LNCAP (cell line): ENCODE measurements at regions not wholly inside any gene's neighbourhood (a gene's known extent, or its start where the extent isn't known, plus 50 kb on each side); places are given as distances from the start of the nearest gene placed in this dataset.
A peak's percentile ranks its signal among the peaks of the same experiment; 100 is the strongest.

Experiments
- TF ChIP-seq, protein P1 (sequence below): fragments of 450-650 bp; IDR thresholded peaks from 2 replicates; pipeline ENCODE4 v1.5.1; 2017; ENCODE audit warnings: mild to moderate bottlenecking

DNA sequence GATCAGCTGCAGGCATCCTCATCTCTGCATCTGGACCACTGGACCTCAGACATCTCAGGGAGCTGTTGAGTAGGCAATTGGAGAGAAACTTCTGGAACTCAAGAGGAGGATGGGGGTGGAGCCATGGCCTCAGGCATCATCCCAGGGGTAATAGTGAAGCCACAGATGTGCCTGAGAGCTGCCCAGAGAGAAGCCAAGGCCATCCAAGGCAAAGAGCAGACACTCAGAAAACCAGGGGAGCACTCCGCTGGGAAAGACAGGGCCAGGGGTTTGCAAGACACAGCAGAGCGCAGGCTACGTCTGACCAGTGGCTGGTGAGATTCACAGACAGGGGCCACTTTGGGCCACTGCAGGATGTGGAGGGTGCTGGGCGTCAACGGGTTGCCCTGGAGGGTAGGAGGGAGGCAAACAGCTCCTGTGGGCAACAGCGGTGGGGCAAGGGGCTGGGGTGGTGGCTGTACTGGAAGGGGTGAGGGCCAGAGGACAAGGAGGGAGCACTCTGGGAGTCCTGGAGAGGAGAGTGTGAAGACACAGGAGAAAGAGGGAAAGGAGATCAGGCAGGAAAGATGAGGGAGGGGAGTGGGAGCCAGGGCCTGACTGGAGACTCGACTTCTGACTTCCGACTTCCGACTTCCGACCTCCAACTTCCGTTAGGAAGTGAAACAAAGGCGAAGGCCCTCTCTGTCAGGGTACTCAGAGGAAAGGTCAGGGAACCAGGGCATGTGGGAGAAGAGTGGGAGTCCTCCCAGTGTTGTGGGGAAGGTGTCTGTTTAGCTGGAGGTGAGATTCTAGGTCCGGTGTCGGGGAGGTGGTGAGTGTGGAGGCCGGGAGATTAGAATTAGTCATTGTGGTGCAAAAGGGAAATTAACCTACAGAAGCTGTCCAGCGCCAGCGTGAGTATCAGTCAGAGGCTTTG is 69.7 kb upstream of the ANTXRL start:
- TF ChIP-seq, protein P1, sequence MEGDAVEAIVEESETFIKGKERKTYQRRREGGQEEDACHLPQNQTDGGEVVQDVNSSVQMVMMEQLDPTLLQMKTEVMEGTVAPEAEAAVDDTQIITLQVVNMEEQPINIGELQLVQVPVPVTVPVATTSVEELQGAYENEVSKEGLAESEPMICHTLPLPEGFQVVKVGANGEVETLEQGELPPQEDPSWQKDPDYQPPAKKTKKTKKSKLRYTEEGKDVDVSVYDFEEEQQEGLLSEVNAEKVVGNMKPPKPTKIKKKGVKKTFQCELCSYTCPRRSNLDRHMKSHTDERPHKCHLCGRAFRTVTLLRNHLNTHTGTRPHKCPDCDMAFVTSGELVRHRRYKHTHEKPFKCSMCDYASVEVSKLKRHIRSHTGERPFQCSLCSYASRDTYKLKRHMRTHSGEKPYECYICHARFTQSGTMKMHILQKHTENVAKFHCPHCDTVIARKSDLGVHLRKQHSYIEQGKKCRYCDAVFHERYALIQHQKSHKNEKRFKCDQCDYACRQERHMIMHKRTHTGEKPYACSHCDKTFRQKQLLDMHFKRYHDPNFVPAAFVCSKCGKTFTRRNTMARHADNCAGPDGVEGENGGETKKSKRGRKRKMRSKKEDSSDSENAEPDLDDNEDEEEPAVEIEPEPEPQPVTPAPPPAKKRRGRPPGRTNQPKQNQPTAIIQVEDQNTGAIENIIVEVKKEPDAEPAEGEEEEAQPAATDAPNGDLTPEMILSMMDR, result no peak

DNA sequence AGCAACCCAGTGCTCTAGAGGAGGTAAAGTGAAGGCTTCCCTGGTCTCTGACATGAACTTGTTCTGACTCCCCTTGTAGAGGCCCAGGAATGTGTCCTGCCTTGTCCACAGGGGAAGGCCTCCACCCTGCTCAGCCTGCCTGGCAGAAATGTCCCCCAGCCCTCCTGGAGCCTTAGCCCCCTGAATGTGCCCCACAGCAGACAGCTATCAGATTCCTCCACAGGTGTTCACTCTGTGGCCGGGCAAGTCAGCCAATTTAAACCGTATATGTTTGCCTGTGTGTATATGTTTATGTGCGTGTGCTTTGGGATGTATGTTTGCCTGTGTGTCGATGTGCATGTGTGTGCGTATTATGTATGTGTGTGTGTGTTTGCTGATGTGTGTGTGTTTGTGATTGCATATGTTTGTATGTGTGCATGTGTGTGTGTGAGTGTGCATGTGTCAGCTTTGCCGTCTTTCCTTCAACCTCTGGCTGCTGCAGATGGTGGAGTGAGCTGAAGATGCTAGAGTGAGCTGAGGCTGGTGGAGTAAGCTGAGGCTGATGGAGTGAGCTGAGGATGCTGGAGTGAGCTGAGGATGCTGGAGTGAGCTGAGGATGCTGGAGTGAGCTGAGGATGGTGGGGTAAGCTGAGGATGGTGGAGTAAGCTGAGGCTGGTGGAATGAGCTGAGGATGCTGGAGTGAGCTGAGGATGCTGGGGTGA is 68.9 kb upstream of the ANTXRL start:
- TF ChIP-seq, protein P1, result no peak

DNA sequence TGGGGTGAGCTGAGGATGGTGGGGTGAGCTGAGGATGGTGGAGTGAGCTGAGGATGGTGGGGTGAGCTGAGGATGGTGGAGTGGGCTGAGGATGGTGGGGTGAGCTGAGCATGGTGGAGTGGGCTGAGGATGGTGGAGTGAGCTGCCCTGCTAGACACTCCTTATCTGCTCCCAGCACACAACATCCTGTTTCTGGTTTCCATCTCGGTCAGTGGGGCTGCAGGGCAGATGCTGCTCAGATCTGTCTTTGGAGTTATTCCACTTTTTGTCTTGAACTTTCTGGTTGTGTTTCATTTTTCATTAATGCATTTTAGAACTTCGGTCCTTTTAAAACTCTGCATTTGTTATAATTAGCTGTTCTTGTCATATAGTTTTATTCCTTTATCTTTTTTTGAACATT is 67.9 kb upstream of the ANTXRL start:
- TF ChIP-seq, protein P1, result no peak

DNA sequence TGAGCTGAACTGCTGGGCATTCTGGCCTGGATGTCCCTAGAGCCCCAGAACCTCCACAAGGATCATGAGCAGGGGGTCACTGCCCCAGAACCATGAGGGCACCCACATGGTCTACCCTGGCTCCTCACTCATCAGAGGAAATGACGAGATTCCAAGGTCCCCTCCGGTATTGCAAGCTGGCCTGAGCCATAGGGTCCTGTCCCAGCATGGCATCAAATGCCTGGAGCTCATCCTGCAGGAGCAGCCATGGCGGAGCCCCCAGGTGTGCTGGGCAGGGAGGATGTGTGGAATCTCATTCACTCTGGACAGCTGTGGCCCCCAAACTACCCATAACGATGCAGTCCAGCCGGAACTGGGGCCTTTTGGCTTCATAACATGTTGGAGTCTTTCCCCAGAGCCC is 66.6 kb upstream of the ANTXRL start:
- TF ChIP-seq, protein P1, result no peak

DNA sequence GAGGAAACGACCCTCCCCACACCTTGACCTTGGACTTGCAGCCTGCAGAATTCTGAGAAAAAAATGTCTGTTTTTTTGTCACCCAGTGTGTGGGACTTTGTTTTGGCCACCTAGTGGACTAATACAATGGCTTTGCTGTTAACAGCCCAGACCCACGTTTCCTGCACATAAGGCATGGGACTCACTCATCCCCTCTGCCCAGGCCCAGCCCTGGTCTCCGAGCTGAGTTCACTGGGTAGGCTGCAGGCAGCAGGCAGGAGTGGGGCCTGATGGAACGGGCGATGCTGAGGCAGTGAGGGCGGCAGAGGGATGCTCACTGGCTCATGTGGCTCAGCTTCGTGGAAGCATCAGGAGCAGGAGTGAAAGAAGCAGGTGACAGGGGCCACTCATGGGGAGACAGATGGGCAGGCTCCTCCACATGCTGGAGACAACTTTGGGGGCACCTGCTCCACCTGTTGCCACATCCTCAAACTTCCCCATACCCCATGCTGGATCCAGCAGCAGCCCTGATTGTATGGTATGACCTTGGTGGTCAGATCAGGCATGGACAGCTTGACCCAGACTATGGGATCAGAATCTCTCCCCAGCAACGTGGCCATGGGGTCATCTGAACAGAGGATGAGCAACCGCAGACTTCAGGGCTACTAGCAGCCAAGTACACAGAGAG is 65.8 kb upstream of the ANTXRL start:
- TF ChIP-seq, protein P1, result 0 out of 2 replicates have a peak, but pooled peaks have one; percentile 13

DNA sequence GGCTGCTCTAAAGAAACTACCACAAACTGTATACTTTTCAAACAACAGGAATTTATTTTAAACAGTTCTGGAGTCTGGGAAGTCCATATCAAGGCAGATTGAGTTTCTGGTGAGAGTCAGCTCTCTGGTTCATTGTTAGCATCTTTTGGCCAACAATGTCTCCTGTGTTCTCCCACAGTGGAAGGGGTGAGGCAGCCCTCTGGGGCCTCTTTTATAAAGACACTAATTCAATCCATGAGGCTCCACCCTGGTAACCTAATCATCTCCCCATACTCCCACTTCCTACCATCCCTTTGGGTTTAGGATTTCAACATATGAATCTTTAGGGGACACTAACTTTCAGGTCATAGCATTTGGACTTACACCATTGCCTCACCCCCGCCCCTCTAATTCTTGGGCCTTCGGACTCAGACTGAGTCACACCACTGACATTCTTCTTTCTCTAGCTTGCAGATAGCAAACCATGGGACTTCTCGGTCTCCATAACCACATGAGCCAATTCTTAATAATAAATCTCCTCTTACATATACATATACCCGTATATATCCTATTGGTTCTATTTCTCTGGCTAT is 64.3 kb upstream of the ANTXRL start:
- TF ChIP-seq, protein P1, result no peak

DNA sequence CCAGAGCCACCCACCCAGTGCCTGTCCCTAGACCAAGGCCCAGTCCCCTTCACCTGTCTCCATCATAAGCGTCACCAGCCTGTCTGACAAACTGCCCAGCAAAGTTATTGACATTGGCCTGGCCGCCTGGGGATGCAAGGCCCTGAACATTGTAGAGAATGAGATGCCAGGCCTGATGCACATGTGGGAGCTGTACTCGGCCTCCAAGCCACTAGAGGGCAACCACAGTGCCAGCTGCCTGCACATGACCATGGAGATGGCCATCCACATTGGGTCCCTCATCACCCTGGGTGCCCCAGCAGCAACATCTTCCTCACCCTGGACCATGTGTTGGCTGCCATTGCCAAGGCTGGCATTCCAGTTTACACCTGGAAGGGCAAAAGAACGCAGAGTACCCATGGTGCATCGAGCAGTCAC is 63.7 kb upstream of the ANTXRL start:
- TF ChIP-seq, protein P1, result peak; percentile 53; the same call in 1 of the 2 replicates
